Activated CD8-positive, alpha-beta T cell treated with anti-CD3 and anti-CD28 coated beads for 36 hours (primary cell): ENCODE measurements at regions not wholly inside any gene's neighbourhood (a gene's known extent, or its start where the extent isn't known, plus 50 kb on each side); places are given as distances from the start of the nearest gene placed in this dataset.
"Not testable (repeated sequence)": the region's sequence is repeated elsewhere in the genome, so short reads cannot be mapped to it uniquely, and the experiment has no call there.

ENCODE experiments used
- ATAC-seq: fragments of 200-7000 bp; cut with Tn5 transposase; one replicate; pipeline ENCODE4 v1.10.0; 2021; ENCODE audit warnings: mild to moderate bottlenecking, moderate library complexity
- CTCF ChIA-PET: fragments of 350-600 bp; sonication (Branson Sonifier 250); formaldehyde crosslinking; loops from one replicate; lab custom pipeline; 2021; ENCODE audit warnings: antibody characterized with exemption; lab: Charles Lee
- POLR2A ChIA-PET: fragments of 350-600 bp; sonication (Branson Sonifier 250); formaldehyde crosslinking; loops from one replicate; lab custom pipeline; 2021; ENCODE audit warnings: antibody characterized with exemption; lab: Charles Lee
- DNase-seq: peaks from one replicate; pipeline ENCODE4 v3.0.0-alpha.2; 2020
- H3K27ac Mint-ChIP-seq: one replicate; pipeline ENCODE4 v1.8.0; 2021; ENCODE audit warnings: mild to moderate bottlenecking, mixed read lengths
- H3K27me3 Mint-ChIP-seq: one replicate; pipeline ENCODE4 v1.8.0; 2021; ENCODE audit warnings: mixed read lengths
- H3K36me3 Mint-ChIP-seq: one replicate; pipeline ENCODE4 v1.8.0; 2021; ENCODE audit warnings: low read depth, mixed read lengths
- H3K4me1 Mint-ChIP-seq: one replicate; pipeline ENCODE4 v1.8.0; 2021; ENCODE audit warnings: low read depth, mixed read lengths
- H3K4me3 Mint-ChIP-seq: one replicate; pipeline ENCODE4 v1.8.0; 2021; ENCODE audit warnings: mild to moderate bottlenecking, moderate library complexity, mixed read lengths
- H3K9me3 Mint-ChIP-seq: one replicate; pipeline ENCODE4 v1.8.0; 2021; ENCODE audit warnings: mixed read lengths
- CTCF ChIP-seq: fragments of 200-600 bp; IDR thresholded peaks from one replicate; pipeline ENCODE4 v1.8.0; 2022; ENCODE audit warnings: antibody characterized with exemption, mild to moderate bottlenecking
- intact Hi-C: fragments of 100-400 bp; cut with micrococcal nuclease; formaldehyde crosslinking; loops from one replicate; pipeline ENCODE4 v1.10.0; 2022

GRCh38 chr10:55168343-55168742, 367.3 kb upstream of the PCDH15 start:
- intact Hi-C loops: no loop called here
- Mint-ChIP-seq H3K4me1 (no peaks in the 10 kb centered on the region), H3K4me3 (no peak overlapping the region), H3K27ac (no peak overlapping the region), H3K9me3 (peaks cover 2% of the 10 kb centered on the region), H3K27me3 (no peaks in the 10 kb centered on the region), H3K36me3 (no peaks in the 10 kb centered on the region)
- ChIA-PET POLR2A (no interaction called here), CTCF (no interaction called here)
- TF ChIP-seq CTCF: no peak
- no peak for DNase-seq
- no peak for ATAC-seq

GRCh38 chr10:55163388-55163979, 362.5 kb upstream of the PCDH15 start:
- ChIA-PET CTCF (no interaction called here), POLR2A (no interaction called here)
- Mint-ChIP-seq H3K4me3 (no peak overlapping the region), H3K9me3 (no peaks in the 10 kb centered on the region), H3K27me3 (no peaks in the 10 kb centered on the region), H3K36me3 (no peaks in the 10 kb centered on the region), H3K27ac (no peak overlapping the region), H3K4me1 (no peaks in the 10 kb centered on the region)
- DNase-seq (peak; percentile 7), ATAC-seq (no peak)
- TF ChIP-seq CTCF: no peak
- intact Hi-C loops: no loop called here

GRCh38 chr10:55162321-55162720, 361.3 kb upstream of the PCDH15 start:
- H3K9me3 Mint-ChIP-seq, H3K27ac Mint-ChIP-seq, H3K27me3 Mint-ChIP-seq, intact Hi-C loops, POLR2A ChIA-PET, H3K36me3 Mint-ChIP-seq, H3K4me1 Mint-ChIP-seq, DNase-seq, H3K4me3 Mint-ChIP-seq, ATAC-seq, CTCF ChIA-PET: not testable (repeated sequence)

GRCh38 chr10:55160655-55161283, 359.7 kb upstream of the PCDH15 start:
- ChIA-PET CTCF (no interaction called here), POLR2A (no interaction called here)
- H3K27ac Mint-ChIP-seq: no peak overlapping the region
- intact Hi-C loops: no loop called here
- no peak for DNase-seq
- no peaks in the 10 kb centered on the region for H3K36me3 Mint-ChIP-seq
- H3K27me3 Mint-ChIP-seq: no peaks in the 10 kb centered on the region
- no peaks in the 10 kb centered on the region for H3K9me3 Mint-ChIP-seq
- no peaks in the 10 kb centered on the region for H3K4me1 Mint-ChIP-seq
- ATAC-seq: no peak
- TF ChIP-seq CTCF: no peak
- H3K4me3 Mint-ChIP-seq: no peak overlapping the region

GRCh38 chr10:55158633-55159032, 357.6 kb upstream of the PCDH15 start:
- ChIA-PET POLR2A (no interaction called here), CTCF (no interaction called here)
- Mint-ChIP-seq H3K36me3 (no peaks in the 10 kb centered on the region), H3K4me1 (no peaks in the 10 kb centered on the region), H3K9me3 (no peaks in the 10 kb centered on the region), H3K27ac (no peak overlapping the region), H3K4me3 (no peak overlapping the region), H3K27me3 (no peaks in the 10 kb centered on the region)
- no peak for DNase-seq
- no peak for TF ChIP-seq CTCF
- ATAC-seq: no peak
- intact Hi-C loops: no loop called here
